HEK293T (cell line): ENCODE measurements at regions not wholly inside any gene's neighbourhood (a gene's known extent, or its start where the extent isn't known, plus 50 kb on each side); places are given as distances from the start of the nearest gene placed in this dataset.

ENCODE experiments used
- CTCF ChIA-PET: fragments of 350-600 bp; formaldehyde crosslinking; extraction: SDS; loops from one replicate; lab custom pipeline; 2021; ENCODE audit warnings: antibody characterized with exemption, inconsistent platforms; lab: Yijun Ruan, JAX
- POLR2A ChIA-PET: fragments of 350-600 bp; formaldehyde crosslinking; extraction: SDS; loops from one replicate; lab custom pipeline; 2020; ENCODE audit warnings: antibody characterized with exemption, inconsistent platforms; lab: Yijun Ruan, JAX
- DNase-seq: peaks from one replicate; pipeline ENCODE4 v3.0.0; 2012; ENCODE audit warnings: mixed read lengths; ENCODE audit errors: extremely low spot score
- ARNT ChIP-seq: fragments of 450-650 bp; IDR thresholded peaks from 2 replicates; pipeline ENCODE4 v1.6.1; 2017; ENCODE audit warnings: mild to moderate bottlenecking
- BHLHE40 ChIP-seq: fragments of 450-650 bp; IDR thresholded peaks from 2 replicates; pipeline ENCODE4 v1.6.1; 2016; ENCODE audit warnings: mild to moderate bottlenecking, moderate library complexity, borderline replicate concordance
- CTBP1 ChIP-seq: fragments of 450-650 bp; IDR thresholded peaks from 2 replicates; pipeline ENCODE4 v1.6.1; 2016; ENCODE audit warnings: borderline replicate concordance
- ELF4 ChIP-seq: fragments of 450-650 bp; IDR thresholded peaks from 2 replicates; pipeline ENCODE4 v1.6.1; 2017; ENCODE audit warnings: antibody characterized with exemption
- FOXA1 ChIP-seq: fragments of 450-650 bp; IDR thresholded peaks from 2 replicates; pipeline ENCODE4 v1.6.1; 2016; ENCODE audit warnings: mild to moderate bottlenecking
- FOXK2 ChIP-seq: fragments of 450-650 bp; IDR thresholded peaks from 2 replicates; pipeline ENCODE4 v1.6.1; 2016; ENCODE audit warnings: mild to moderate bottlenecking
- FOXM1 ChIP-seq: fragments of 450-650 bp; IDR thresholded peaks from 2 replicates; pipeline ENCODE4 v1.6.1; 2017; ENCODE audit warnings: mild to moderate bottlenecking, borderline replicate concordance
- HDGF ChIP-seq: fragments of 450-650 bp; IDR thresholded peaks from 2 replicates; pipeline ENCODE4 v1.6.1; 2017; ENCODE audit warnings: antibody characterized with exemption, borderline replicate concordance
- L3MBTL2 ChIP-seq: fragments of 450-650 bp; conservative IDR thresholded peaks from 2 replicates; pipeline ENCODE4 v1.6.1; 2016; ENCODE audit warnings: mild to moderate bottlenecking
- LEF1 ChIP-seq: fragments of 450-650 bp; IDR thresholded peaks from 2 replicates; pipeline ENCODE4 v1.6.1; 2017; ENCODE audit warnings: mild to moderate bottlenecking, borderline replicate concordance
- NFRKB ChIP-seq: fragments of 450-650 bp; IDR thresholded peaks from 2 replicates; pipeline ENCODE4 v1.6.1; 2016; ENCODE audit warnings: mild to moderate bottlenecking, moderate library complexity
- PKNOX1 ChIP-seq: fragments of 450-650 bp; IDR thresholded peaks from 2 replicates; pipeline ENCODE4 v1.6.1; 2016
- SP1 ChIP-seq: fragments of 450-650 bp; IDR thresholded peaks from 2 replicates; pipeline ENCODE4 v1.6.1; 2017
- SUZ12 ChIP-seq: fragments of 450-650 bp; IDR thresholded peaks from 2 replicates; pipeline ENCODE4 v1.6.1; 2016; ENCODE audit warnings: mild to moderate bottlenecking
- TARDBP ChIP-seq: fragments of 450-650 bp; IDR thresholded peaks from 2 replicates; pipeline ENCODE4 v1.6.1; 2016
- ZNF384 ChIP-seq: fragments of 450-650 bp; IDR thresholded peaks from 2 replicates; pipeline ENCODE4 v1.6.1; 2016

DNA sequence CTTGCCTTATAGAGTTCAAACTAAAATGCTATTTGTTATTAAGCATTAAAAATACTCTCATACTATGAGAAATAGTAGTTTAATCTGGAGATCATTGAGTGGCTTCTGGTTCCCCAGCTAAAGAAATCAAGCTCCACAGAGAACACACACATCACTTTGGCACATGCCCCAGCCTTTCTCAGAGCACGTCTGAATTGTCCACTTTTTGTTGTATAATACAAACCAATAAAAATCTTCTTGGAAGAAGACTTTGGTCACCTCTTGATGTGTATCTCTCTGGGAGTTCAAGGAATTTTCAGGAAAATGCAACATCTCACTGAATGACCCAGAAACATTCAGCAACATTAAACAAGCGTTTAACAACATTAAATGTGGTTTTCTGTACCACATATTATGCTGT is 413.9 kb downstream of the GALC start:
- TF ChIP-seq BHLHE40 (no peak), SP1 (no peak), TARDBP (no peak), ELF4 (no peak)
- no peak for DNase-seq
- ChIA-PET POLR2A (no interaction called here), CTCF (no interaction called here)

DNA sequence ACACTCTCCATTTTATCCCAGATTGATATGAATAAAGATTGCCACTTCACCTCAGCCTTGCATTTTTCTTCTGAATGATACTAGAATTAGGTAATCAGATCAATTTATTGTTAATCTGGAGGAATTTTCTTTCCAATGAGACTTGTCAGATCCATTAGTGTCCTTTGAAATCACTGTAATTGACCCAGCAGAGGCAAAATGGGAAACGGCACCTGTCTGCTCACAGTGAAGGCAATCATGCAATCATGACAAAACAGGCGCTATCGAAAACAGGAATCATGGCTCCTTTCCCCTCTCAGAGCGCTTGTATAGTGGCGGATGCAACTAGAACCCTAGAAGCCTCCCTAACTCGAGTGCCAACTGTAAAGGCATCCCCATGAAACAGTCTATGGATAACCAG is 417.6 kb downstream of the GALC start:
- ChIA-PET POLR2A (no interaction called here), CTCF (no interaction called here)
- no peak for DNase-seq
- TF ChIP-seq TARDBP (no peak), SUZ12 (no peak), FOXK2 (no peak), NFRKB (no peak), PKNOX1 (no peak), ZNF384 (no peak), HDGF (no peak), L3MBTL2 (no peak), FOXA1 (no peak), LEF1 (no peak), ARNT (no peak), FOXM1 (no peak), ELF4 (no peak), BHLHE40 (no peak)

DNA sequence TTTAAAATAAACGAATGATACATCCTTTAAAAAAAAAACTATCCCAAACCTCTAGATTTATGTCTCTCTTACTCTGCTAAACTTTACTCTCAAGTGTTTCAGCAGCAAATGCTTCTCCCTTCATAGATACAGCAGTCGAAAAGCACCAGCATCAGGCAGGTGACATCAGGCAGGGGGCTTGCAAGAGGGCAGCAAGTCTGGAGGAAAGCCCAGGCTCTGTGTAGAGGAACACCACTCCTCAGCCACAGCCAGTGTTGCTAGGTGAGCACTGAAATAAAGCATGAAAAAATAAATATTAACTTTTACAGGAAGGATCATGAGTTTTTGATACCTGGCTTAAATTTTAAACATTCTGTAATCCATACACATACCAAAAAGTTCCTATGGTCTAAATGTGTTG is 419.4 kb downstream of the GALC start:
- DNase-seq, result no peak
- POLR2A ChIA-PET, result no interaction called here
- CTCF ChIA-PET, result no interaction called here
- no peak for TF ChIP-seq ELF4
- TF ChIP-seq LEF1, result no peak
- TF ChIP-seq FOXA1, result no peak
- TF ChIP-seq FOXM1, result no peak
- no peak for TF ChIP-seq BHLHE40
- TF ChIP-seq TARDBP, result no peak
- no peak for TF ChIP-seq L3MBTL2
- TF ChIP-seq SUZ12, result no peak
- no peak for TF ChIP-seq SP1
- TF ChIP-seq ARNT, result no peak
- TF ChIP-seq HDGF, result no peak
- no peak for TF ChIP-seq CTBP1
- TF ChIP-seq ZNF384, result no peak
- no peak for TF ChIP-seq FOXK2
- TF ChIP-seq NFRKB, result no peak
- TF ChIP-seq PKNOX1, result no peak

GRCh38 chr14:87567618-87568295 is 425.2 kb downstream of the GALC start:
- ChIA-PET POLR2A (no interaction called here), CTCF (no interaction called here)
- TF ChIP-seq ZNF384 (no peak), TARDBP (no peak), L3MBTL2 (no peak), FOXK2 (no peak), FOXA1 (no peak), SUZ12 (no peak), FOXM1 (no peak), SP1 (no peak), ELF4 (no peak), PKNOX1 (no peak), ARNT (no peak), BHLHE40 (no peak), NFRKB (no peak), HDGF (no peak), CTBP1 (no peak), LEF1 (no peak)
- DNase-seq, result no peak

DNA sequence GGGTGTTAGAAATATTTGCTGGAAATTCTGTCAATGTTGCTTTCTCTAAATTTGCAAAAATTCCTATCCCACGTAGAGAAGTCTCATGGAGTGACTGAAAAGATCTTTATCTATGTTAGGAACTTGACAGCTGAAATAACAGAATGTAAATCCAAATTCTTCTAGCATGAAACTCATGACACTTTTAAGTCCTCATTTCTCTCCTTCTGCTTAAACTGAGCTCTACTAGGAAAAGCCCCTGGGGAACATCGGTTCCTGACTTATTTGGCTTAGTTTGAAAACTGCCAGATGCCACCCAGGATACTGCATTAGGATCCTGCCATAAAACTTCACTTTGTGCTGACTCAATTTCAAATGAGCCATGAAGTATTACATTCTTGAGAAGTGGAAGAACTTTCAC is 426.0 kb downstream of the GALC start:
- TF ChIP-seq FOXM1, result no peak
- ChIA-PET CTCF (no interaction called here), POLR2A (no interaction called here)
- DNase-seq, result no peak

GRCh38 chr14:87547536-87547935 is 445.4 kb downstream of the GALC start:
- TF ChIP-seq L3MBTL2 (no peak), NFRKB (no peak), LEF1 (no peak)
- CTCF ChIA-PET, result no interaction called here
- POLR2A ChIA-PET, result no interaction called here
- no peak for DNase-seq

DNA sequence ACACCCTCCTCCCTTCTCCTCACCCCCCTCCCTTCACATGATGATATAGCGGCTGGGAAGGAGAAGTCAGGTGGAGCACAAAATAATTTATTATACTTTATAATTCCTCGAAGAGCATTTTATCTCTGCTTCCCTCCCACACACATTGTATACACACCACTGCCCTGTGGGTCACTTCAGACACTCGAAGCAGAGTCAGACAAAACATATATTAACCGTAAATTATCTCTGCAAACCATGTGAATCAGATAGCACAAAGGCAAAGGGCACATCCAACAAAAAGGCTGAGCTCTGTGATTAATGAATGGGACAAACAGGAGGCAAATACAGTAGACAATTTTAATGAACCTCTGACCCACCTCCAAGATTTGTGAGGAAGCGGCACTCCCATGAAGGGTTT is 450.7 kb downstream of the GALC start:
- CTCF ChIA-PET, result no interaction called here
- TF ChIP-seq CTBP1, result no peak
- TF ChIP-seq FOXA1, result no peak
- no peak for TF ChIP-seq FOXM1
- no peak for TF ChIP-seq SUZ12
- TF ChIP-seq BHLHE40, result no peak
- no peak for TF ChIP-seq NFRKB

More for the DNA sequence above, 450.7 kb downstream of the GALC start:
- DNase-seq, result no peak
- POLR2A ChIA-PET, result no interaction called here
